HL-60 (cell line): ENCODE measurements at regions not wholly inside any gene's neighbourhood (a gene's known extent, or its start where the extent isn't known, plus 50 kb on each side); places are given as distances from the start of the nearest gene placed in this dataset.

ENCODE experiments used
- GABPA ChIP-seq: IDR thresholded peaks from 2 replicates; pipeline ENCODE4 v1.6.1; 2012; ENCODE audit warnings: low read depth
- POLR2AphosphoS5 ChIP-seq: IDR thresholded peaks from 2 replicates; pipeline ENCODE4 v1.6.1; 2012; ENCODE audit warnings: low read depth
- TF ChIP-seq, protein P1 (sequence below): IDR thresholded peaks from one replicate; pipeline ENCODE4 v1.5.1; 2011; ENCODE audit warnings: low read length, control low read depth, inconsistent platforms; ENCODE audit not compliant: insufficient read depth
- TF ChIP-seq, protein P2 (sequence below): IDR thresholded peaks from 2 replicates; pipeline ENCODE4 v1.6.1; 2012; ENCODE audit warnings: low read depth; ENCODE audit not compliant: insufficient replicate concordance

DNA sequence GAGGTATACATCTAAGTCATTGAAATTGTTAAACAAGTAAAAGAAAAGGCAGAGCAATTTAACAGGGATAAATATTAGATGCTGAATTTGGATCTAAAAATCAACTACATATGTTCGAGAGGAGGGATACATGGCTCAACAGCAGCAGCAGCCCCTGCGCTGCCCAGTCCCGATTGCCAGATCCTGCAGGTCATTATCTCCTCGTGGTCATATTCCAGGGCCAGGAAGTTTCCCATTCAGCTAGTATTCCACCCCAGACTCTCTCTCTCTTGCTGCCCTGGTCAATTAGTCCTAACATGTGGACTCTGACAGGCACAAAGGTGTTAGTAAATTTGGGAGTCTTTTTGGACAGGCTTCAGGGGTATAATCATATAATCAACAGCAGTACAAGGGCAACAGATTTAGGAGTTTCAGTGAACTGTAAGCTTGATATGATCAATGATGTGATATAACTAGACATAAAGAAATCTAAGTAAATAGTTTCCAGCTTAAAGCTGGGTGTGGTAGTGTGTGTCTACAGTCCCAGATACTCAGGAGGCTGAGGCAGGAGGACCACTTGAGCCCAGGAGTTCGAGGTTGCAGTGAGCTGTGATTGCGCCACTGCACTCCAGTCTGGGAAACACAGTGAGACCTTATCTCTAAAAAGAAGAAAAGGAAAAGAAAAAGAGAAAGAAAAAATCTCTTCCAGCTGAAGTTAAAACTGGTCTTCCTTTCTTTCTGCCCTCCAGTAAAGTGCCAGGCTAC lies 96.5 kb upstream of the MED13 start:
- TF ChIP-seq, protein P1, sequence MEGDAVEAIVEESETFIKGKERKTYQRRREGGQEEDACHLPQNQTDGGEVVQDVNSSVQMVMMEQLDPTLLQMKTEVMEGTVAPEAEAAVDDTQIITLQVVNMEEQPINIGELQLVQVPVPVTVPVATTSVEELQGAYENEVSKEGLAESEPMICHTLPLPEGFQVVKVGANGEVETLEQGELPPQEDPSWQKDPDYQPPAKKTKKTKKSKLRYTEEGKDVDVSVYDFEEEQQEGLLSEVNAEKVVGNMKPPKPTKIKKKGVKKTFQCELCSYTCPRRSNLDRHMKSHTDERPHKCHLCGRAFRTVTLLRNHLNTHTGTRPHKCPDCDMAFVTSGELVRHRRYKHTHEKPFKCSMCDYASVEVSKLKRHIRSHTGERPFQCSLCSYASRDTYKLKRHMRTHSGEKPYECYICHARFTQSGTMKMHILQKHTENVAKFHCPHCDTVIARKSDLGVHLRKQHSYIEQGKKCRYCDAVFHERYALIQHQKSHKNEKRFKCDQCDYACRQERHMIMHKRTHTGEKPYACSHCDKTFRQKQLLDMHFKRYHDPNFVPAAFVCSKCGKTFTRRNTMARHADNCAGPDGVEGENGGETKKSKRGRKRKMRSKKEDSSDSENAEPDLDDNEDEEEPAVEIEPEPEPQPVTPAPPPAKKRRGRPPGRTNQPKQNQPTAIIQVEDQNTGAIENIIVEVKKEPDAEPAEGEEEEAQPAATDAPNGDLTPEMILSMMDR, result no peak
- TF ChIP-seq POLR2AphosphoS5, result no peak
- TF ChIP-seq GABPA, result no peak
- TF ChIP-seq, protein P2, sequence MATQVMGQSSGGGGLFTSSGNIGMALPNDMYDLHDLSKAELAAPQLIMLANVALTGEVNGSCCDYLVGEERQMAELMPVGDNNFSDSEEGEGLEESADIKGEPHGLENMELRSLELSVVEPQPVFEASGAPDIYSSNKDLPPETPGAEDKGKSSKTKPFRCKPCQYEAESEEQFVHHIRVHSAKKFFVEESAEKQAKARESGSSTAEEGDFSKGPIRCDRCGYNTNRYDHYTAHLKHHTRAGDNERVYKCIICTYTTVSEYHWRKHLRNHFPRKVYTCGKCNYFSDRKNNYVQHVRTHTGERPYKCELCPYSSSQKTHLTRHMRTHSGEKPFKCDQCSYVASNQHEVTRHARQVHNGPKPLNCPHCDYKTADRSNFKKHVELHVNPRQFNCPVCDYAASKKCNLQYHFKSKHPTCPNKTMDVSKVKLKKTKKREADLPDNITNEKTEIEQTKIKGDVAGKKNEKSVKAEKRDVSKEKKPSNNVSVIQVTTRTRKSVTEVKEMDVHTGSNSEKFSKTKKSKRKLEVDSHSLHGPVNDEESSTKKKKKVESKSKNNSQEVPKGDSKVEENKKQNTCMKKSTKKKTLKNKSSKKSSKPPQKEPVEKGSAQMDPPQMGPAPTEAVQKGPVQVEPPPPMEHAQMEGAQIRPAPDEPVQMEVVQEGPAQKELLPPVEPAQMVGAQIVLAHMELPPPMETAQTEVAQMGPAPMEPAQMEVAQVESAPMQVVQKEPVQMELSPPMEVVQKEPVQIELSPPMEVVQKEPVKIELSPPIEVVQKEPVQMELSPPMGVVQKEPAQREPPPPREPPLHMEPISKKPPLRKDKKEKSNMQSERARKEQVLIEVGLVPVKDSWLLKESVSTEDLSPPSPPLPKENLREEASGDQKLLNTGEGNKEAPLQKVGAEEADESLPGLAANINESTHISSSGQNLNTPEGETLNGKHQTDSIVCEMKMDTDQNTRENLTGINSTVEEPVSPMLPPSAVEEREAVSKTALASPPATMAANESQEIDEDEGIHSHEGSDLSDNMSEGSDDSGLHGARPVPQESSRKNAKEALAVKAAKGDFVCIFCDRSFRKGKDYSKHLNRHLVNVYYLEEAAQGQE, result no peak
